ENCODE measurements at regions not wholly inside any gene's neighbourhood (a gene's known extent, or its start where the extent isn't known, plus 50 kb on each side); places are given as distances from the start of the nearest gene placed in this dataset.
A peak's percentile ranks its signal among the peaks of the same experiment; 100 is the strongest.
"Not testable (repeated sequence)": the region's sequence is repeated elsewhere in the genome, so short reads cannot be mapped to it uniquely, and the experiment has no call there.

GRCh38 chr3:5347486-5347885 lies 160.0 kb downstream of the EDEM1 start:
- H3K4me3 Mint-ChIP-seq: no peak overlapping the region
- CTCF ChIA-PET: no interaction called here
- H3K27me3 Mint-ChIP-seq: peaks cover 6 to 17% of the 10 kb centered on the region in 2 donors
- POLR2A ChIA-PET: no interaction called here
- no peaks in the 10 kb centered on the region for H3K4me1 Mint-ChIP-seq
- no peaks in the 10 kb centered on the region for H3K36me3 Mint-ChIP-seq
- no peak for DNase-seq
- Histone ChIP-seq H3K27ac (ENCODE audit: low read depth, low read length) (no peak overlapping the region), H3K27me3 (ENCODE audit: insufficient read depth, low read length, poor library complexity, severe bottlenecking) (no peaks in the 10 kb centered on the region), H3K4me3 (ENCODE audit: low read length) (no peak overlapping the region), H3K36me3 (ENCODE audit: insufficient read depth, low read length) (no peaks in the 10 kb centered on the region), H3K4me1 (ENCODE audit: insufficient read depth, low read length) (no peaks in the 10 kb centered on the region), H3K9me3 (ENCODE audit: low read length) (no peaks in the 10 kb centered on the region)
- H3K9me3 Mint-ChIP-seq: peaks cover 0 to 2% (median 0%) of the 10 kb centered on the region in 5 donors
- peak overlapping the region in 1 of 8 donors; percentile 6 for H3K27ac Mint-ChIP-seq

- Mint-ChIP-seq H3K9me3 (peaks cover 0 to 2% (median 0%) of the 10 kb centered on the region in 5 donors), H3K27ac (no peak overlapping the region), H3K4me3 (no peak overlapping the region), H3K36me3 (no peaks in the 10 kb centered on the region), H3K4me1 (no peaks in the 10 kb centered on the region), H3K27me3 (peaks cover 7 to 21% of the 10 kb centered on the region in 2 donors)
- Histone ChIP-seq H3K4me3 (ENCODE audit: low read length) (no peak overlapping the region), H3K27ac (ENCODE audit: low read depth, low read length) (no peak overlapping the region), H3K9me3 (ENCODE audit: low read length) (no peaks in the 10 kb centered on the region), H3K4me1 (ENCODE audit: insufficient read depth, low read length) (no peaks in the 10 kb centered on the region), H3K36me3 (ENCODE audit: insufficient read depth, low read length) (no peaks in the 10 kb centered on the region), H3K27me3 (ENCODE audit: insufficient read depth, low read length, poor library complexity, severe bottlenecking) (no peaks in the 10 kb centered on the region)
- ChIA-PET POLR2A (no interaction called here), CTCF (no interaction called here)
- DNase-seq: no peak
Measured at GRCh38 chr3:5348229-5348902, 160.9 kb downstream of the EDEM1 start.

- no peak overlapping the region for H3K27ac ChIP-seq (ENCODE audit: low read depth, low read length)
- H3K9me3 ChIP-seq (ENCODE audit: low read length): no peaks in the 10 kb centered on the region
- POLR2A ChIA-PET: no interaction called here
- H3K4me3 Mint-ChIP-seq: no peak overlapping the region
- H3K36me3 Mint-ChIP-seq: no peaks in the 10 kb centered on the region
- CTCF ChIA-PET: no interaction called here
- DNase-seq: no peak
- H3K27me3 Mint-ChIP-seq: peaks cover 7 to 21% of the 10 kb centered on the region in 2 donors
- no peaks in the 10 kb centered on the region for H3K27me3 ChIP-seq (ENCODE audit: insufficient read depth, low read length, poor library complexity, severe bottlenecking)
- H3K27ac Mint-ChIP-seq: no peak overlapping the region
- no peaks in the 10 kb centered on the region for H3K4me1 Mint-ChIP-seq
- peaks cover 0 to 2% (median 0%) of the 10 kb centered on the region in 5 donors for H3K9me3 Mint-ChIP-seq
- H3K4me1 ChIP-seq (ENCODE audit: insufficient read depth, low read length): no peaks in the 10 kb centered on the region
- H3K36me3 ChIP-seq (ENCODE audit: insufficient read depth, low read length): no peaks in the 10 kb centered on the region
- no peak overlapping the region for H3K4me3 ChIP-seq (ENCODE audit: low read length)
Measured at GRCh38 chr3:5349343-5349742, 161.8 kb downstream of the EDEM1 start.

GRCh38 chr3:5357089-5357488 lies 169.6 kb downstream of the EDEM1 start:
- no peaks in the 10 kb centered on the region for H3K27me3 ChIP-seq (ENCODE audit: insufficient read depth, low read length, poor library complexity, severe bottlenecking)
- H3K4me1 Mint-ChIP-seq: no peaks in the 10 kb centered on the region
- H3K4me3 ChIP-seq (ENCODE audit: low read length): no peak overlapping the region
- H3K27me3 Mint-ChIP-seq: peaks cover 3 to 11% of the 10 kb centered on the region in 2 donors
- no peak overlapping the region for H3K27ac ChIP-seq (ENCODE audit: low read depth, low read length)
- H3K4me1 ChIP-seq (ENCODE audit: insufficient read depth, low read length): no peaks in the 10 kb centered on the region
- H3K4me3 Mint-ChIP-seq: no peak overlapping the region
- no peak for DNase-seq
- ChIA-PET POLR2A (no interaction called here), CTCF (no interaction called here)
- no peak overlapping the region for H3K27ac Mint-ChIP-seq
- peaks cover 3% of the 10 kb centered on the region for H3K9me3 ChIP-seq (ENCODE audit: low read length)
- no peaks in the 10 kb centered on the region for H3K36me3 ChIP-seq (ENCODE audit: insufficient read depth, low read length)
- H3K9me3 Mint-ChIP-seq: peaks cover 6 to 14% (median 10%) of the 10 kb centered on the region in 5 donors
- peaks cover 0 to 5% (median 0%) of the 10 kb centered on the region in 3 donors for H3K36me3 Mint-ChIP-seq

- Histone ChIP-seq H3K4me3 (ENCODE audit: low read length) (no peak overlapping the region), H3K27ac (ENCODE audit: low read depth, low read length) (no peak overlapping the region), H3K27me3 (ENCODE audit: insufficient read depth, low read length, poor library complexity, severe bottlenecking) (no peaks in the 10 kb centered on the region), H3K4me1 (ENCODE audit: insufficient read depth, low read length) (no peaks in the 10 kb centered on the region), H3K9me3 (ENCODE audit: low read length) (peaks cover 3% of the 10 kb centered on the region), H3K36me3 (ENCODE audit: insufficient read depth, low read length) (no peaks in the 10 kb centered on the region)
- Mint-ChIP-seq H3K27ac (no peak overlapping the region), H3K36me3 (peaks cover 0 to 5% (median 0%) of the 10 kb centered on the region in 3 donors), H3K4me3 (no peak overlapping the region), H3K4me1 (no peaks in the 10 kb centered on the region), H3K27me3 (peaks cover 2 to 5% of the 10 kb centered on the region in 2 donors), H3K9me3 (peaks cover 6 to 14% (median 10%) of the 10 kb centered on the region in 5 donors)
- DNase-seq: no peak
- ChIA-PET CTCF (no interaction called here), POLR2A (no interaction called here)
Measured at GRCh38 chr3:5358911-5359310, 171.4 kb downstream of the EDEM1 start.

GRCh38 chr3:5360453-5360852 lies 172.9 kb downstream of the EDEM1 start:
- H3K27me3 ChIP-seq (ENCODE audit: insufficient read depth, low read length, poor library complexity, severe bottlenecking): no peaks in the 10 kb centered on the region
- H3K9me3 ChIP-seq (ENCODE audit: low read length): peaks cover 3% of the 10 kb centered on the region
- Mint-ChIP-seq H3K9me3 (peaks cover 6 to 14% (median 10%) of the 10 kb centered on the region in 5 donors), H3K27me3 (peaks cover 2 to 5% of the 10 kb centered on the region in 2 donors), H3K27ac (no peak overlapping the region), H3K4me3 (no peak overlapping the region), H3K36me3 (peaks cover 0 to 5% (median 0%) of the 10 kb centered on the region in 3 donors), H3K4me1 (no peaks in the 10 kb centered on the region)
- DNase-seq: no peak
- H3K4me1 ChIP-seq (ENCODE audit: insufficient read depth, low read length): no peaks in the 10 kb centered on the region
- no peak overlapping the region for H3K27ac ChIP-seq (ENCODE audit: low read depth, low read length)
- ChIA-PET CTCF (no interaction called here), POLR2A (no interaction called here)
- H3K4me3 ChIP-seq (ENCODE audit: low read length): no peak overlapping the region
- H3K36me3 ChIP-seq (ENCODE audit: insufficient read depth, low read length): no peaks in the 10 kb centered on the region

GRCh38 chr3:5366746-5367145 lies 179.2 kb downstream of the EDEM1 start:
- Histone ChIP-seq H3K9me3 (ENCODE audit: low read length) (no peaks in the 10 kb centered on the region), H3K36me3 (ENCODE audit: insufficient read depth, low read length) (no peaks in the 10 kb centered on the region), H3K27me3 (ENCODE audit: insufficient read depth, low read length, poor library complexity, severe bottlenecking) (no peaks in the 10 kb centered on the region), H3K4me1 (ENCODE audit: insufficient read depth, low read length) (no peaks in the 10 kb centered on the region), H3K4me3 (ENCODE audit: low read length) (no peak overlapping the region), H3K27ac (ENCODE audit: low read depth, low read length) (no peak overlapping the region)
- ChIA-PET CTCF (no interaction called here), POLR2A (no interaction called here)
- no peaks in the 10 kb centered on the region for H3K4me1 Mint-ChIP-seq
- DNase-seq: no peak
- no peak overlapping the region for H3K4me3 Mint-ChIP-seq
- H3K27me3 Mint-ChIP-seq: no peaks in the 10 kb centered on the region
- H3K36me3 Mint-ChIP-seq: no peaks in the 10 kb centered on the region
- peaks cover 0 to 2% (median 0%) of the 10 kb centered on the region in 5 donors for H3K9me3 Mint-ChIP-seq
- no peak overlapping the region for H3K27ac Mint-ChIP-seq

- H3K27ac ChIP-seq (ENCODE audit: low read depth, low read length); DNase-seq; H3K4me3 Mint-ChIP-seq; H3K4me1 ChIP-seq (ENCODE audit: insufficient read depth, low read length); H3K36me3 Mint-ChIP-seq; H3K36me3 ChIP-seq (ENCODE audit: insufficient read depth, low read length); H3K4me1 Mint-ChIP-seq; H3K9me3 Mint-ChIP-seq; H3K9me3 ChIP-seq (ENCODE audit: low read length); H3K27me3 Mint-ChIP-seq; H3K27ac Mint-ChIP-seq; H3K4me3 ChIP-seq (ENCODE audit: low read length); POLR2A ChIA-PET; H3K27me3 ChIP-seq (ENCODE audit: insufficient read depth, low read length, poor library complexity, severe bottlenecking); CTCF ChIA-PET: not testable (repeated sequence)
Measured at GRCh38 chr3:5371555-5371954, 184.0 kb downstream of the EDEM1 start.
